ENCODE measurements at regions not wholly inside any gene's neighbourhood (a gene's known extent, or its start where the extent isn't known, plus 50 kb on each side); places are given as distances from the start of the nearest gene placed in this dataset.

DNA sequence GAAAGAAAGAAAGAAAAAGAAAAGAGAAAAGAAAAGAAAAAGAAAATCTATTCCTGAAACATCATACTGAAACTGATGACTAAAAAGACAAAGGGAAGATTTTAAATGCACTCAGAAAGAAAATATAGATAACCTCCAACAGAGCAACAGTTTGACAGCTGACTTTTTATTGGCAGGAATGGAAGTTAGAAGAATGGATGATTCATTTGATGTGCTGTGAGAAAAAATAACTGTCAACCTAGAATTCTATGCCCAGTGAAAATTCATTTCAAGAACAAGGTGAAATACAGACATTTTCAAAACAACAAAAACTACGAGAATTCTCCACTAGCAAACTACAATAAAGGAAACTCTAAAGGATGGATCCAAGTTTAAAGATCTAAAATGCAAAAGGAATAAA lies 50.5 kb upstream of the HSPA12A start:
- no peak for DNase-seq (ENCODE audit: extremely low read depth, low read depth, low spot score)

DNA sequence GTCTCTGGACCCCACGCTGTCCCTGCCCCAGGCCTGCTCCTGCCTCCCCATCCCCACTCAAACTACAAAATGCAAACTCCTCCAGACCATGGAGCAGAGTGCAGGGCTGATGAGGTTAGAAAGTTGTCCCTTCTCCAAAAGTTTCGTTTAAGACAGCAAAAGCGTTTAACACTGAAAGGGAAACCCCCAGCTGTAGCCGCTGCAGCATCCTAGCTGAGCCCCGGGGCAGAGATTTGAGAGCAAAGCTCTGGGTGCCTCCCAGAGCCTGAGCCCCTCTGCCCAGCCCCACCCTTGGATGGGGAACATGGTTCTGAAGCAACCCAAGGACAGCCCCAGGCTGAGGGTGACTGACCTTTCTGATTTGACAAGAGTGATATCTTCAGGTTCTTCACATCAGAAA lies 52.8 kb upstream of the ENO4 start:
- no peak for DNase-seq (ENCODE audit: extremely low read depth, low read depth, low spot score)

DNA sequence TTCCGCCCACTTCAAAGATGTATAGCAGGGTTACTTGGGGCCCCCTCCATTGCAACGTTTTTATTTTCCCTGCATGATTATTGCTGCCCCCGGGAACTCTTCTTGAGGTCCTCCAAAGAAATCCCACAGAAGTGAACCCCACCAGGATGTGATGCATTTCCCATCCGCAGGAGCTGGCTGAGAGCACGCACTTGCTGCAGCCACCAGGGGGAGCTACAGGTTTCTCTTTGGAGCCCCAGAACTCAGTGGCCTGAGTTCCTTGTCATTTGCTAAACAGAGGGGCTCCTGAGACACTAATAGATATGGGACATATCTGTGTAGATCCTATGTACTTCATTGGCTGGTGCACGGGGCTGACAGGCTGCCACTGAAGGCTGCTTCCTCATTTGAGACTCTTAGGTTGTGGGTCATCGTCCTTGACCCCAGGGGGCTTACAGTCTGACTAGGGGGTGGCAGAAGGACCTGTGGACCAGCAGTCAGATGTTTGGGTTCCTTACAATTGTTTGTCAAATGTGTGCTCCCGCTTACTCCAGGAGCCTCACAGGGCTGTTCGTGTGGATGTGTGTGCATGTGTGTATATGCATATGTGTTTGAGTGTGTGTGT lies 52.3 kb upstream of the ENO4 start:
- DNase-seq (ENCODE audit: extremely low read depth, low read depth, low spot score) = peak; percentile 34

DNA sequence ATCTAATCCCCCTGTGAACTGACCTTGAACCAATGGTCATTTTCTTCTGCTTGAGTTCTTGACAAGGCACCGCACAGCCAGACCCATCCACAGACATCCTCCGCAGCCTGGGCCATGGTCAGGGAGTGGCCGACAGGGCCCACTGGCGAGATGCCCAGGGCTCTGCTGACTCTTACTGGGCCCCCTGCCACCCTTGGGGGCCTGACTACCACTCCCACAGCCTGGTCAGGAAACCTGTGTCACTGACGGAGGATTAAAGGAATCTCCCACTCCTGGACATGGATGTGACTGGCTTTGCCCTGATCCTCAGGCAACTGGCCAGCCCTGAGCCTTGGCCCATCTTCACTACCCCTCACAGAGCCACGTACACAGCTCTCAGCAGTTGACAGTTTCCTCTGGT lies 50.4 kb upstream of the ENO4 start:
- DNase-seq (ENCODE audit: extremely low read depth, low read depth, low spot score) = no peak
